GM18508 (cell line): ENCODE measurements at regions not wholly inside any gene's neighbourhood (a gene's known extent, or its start where the extent isn't known, plus 50 kb on each side); places are given as distances from the start of the nearest gene placed in this dataset.
A peak's percentile ranks its signal among the peaks of the same experiment; 100 is the strongest.

Source experiments
- ATAC-seq: cut with Tn5 transposase; IDR thresholded peaks from one replicate; pipeline ENCODE4 v1.9.1; 2021; ENCODE audit warnings: moderate number of reproducible peaks; ENCODE audit not compliant: insufficient read depth, unreplicated experiment

DNA sequence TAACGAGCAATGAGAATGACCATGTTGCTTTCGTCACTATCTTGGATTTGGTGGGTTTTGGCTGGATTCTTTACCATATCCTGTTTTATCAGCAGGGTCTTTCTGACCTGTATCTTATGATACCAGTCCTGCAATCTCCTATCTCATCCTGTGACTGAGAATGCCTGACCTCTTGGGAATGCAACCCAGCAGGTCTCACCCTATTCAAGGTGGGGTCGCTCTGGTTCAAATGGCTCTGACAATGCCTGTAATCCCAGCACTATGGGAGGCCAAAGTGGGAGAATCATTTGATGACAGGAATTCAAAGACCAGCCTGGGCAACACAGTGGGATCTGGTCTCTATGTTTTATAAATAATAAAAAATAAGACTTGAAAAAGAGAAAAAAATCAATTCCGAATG is 173.5 kb downstream of the ACTR3 start:
- no peak for ATAC-seq

DNA sequence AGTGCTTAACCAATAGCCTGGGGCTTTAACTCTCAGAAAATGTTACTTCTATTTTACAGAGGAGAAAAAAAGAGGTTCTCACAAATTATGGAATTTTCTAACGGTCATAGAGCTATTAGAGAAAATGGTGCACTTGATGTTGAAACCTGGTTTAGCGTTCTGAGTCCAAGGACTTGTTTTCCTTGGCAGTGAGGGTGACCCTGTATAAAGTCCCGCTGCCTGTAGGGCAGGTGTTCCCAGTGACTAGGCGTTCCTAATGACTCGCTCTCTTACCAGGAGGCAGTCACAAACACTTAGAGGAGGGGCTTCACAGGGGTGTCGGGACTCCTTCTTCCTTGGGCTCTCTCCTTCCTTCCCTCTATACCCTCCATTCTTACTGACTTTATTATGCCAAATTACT is 175.8 kb downstream of the ACTR3 start:
- no peak for ATAC-seq

DNA sequence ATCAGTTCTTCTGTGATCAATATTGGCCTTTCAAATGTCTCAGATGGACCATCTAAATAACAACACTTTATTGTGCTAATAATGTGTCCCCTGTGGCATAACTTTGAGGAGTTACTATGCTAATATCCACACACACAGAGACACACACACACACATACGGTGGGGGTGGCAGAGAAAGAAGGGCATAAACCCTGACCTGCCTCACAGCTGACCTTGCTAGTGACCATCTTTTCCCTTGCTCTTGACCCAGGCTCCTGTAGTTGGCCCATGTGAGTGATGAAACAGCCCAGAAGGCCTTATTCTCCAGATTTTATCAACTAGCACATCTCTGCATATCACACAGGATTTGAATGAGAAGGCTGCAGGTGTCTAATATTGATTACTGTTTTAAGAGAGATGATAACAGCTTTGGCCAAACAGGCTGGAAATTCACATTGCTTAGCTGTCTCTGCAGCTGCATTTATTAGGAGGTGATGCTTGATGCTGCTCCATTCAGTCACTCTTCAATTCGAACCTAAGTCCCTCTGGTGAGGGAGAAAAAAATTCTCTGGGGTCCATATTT is 176.4 kb downstream of the ACTR3 start:
- ATAC-seq = no peak

GRCh38 chr2:114068438-114068837 is 178.5 kb downstream of the ACTR3 start:
- no peak for ATAC-seq

GRCh38 chr2:114076961-114077360 is 187.1 kb downstream of the ACTR3 start:
- no peak for ATAC-seq

DNA sequence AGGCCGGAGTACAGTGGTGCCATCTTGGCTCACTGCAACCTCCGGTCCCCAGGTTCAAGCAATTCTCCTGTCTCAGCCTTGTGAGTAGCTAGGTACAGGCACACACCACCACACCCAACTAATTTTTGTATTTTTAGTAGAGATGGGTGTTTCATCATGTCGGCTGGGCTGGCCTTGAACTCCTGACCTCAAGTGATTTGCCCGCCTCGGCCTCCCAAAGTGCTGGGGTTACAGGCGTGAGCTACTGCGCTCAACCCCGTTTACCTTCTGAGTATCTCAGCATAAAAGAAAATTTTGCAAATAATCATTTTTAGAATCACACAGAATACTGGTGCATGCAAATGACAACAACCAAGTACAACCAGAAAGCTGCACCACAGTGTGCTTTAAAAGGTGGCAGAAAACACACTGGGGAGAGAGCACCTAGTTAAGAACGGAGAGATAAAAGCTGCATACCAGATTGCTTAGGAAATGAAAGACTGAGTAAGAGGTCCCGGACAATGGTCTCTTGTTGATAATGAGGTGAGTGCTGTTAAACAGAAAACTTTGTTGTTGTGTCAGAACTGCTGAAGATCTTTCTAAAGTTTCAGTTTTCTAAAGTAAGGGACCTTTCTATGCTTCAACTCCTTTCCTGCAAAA is 189.6 kb downstream of the ACTR3 start:
- no peak for ATAC-seq

DNA sequence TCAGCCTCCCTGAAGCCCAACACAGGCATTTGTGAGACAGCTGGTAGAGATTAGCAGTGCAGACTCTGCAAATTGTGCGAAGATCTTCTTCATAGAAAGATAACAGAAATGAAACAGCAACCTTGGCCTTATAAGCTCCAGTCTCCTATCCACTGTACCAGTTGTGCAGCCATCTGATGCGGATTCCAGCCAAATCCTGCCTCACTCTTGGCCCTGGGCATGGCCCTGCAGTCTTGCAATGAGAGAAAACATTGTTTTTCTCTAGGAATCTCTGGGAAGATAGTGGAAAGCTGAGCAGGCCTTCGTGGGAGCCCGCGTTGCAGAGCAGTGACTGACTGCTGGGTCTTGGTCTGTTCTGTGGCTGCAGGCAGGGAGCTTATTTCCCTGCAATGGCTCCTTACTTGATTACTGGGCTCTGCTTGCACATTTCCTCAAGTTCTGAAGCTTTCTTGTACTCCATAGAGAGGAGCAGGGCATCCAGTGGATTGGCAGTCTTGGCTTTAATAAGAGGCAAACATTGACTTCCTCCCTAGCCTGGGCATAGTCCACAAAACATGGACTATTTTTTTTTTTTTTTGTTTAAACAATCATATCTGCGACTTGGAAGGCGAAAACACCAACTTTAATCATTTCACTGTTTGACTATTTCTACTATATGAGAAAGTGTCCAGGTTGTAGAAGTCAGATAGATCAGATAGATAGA is 193.0 kb downstream of the ACTR3 start:
- ATAC-seq = no peak

GRCh38 chr2:114083717-114084387 is 194.0 kb downstream of the ACTR3 start:
- ATAC-seq = peak; percentile 74

DNA sequence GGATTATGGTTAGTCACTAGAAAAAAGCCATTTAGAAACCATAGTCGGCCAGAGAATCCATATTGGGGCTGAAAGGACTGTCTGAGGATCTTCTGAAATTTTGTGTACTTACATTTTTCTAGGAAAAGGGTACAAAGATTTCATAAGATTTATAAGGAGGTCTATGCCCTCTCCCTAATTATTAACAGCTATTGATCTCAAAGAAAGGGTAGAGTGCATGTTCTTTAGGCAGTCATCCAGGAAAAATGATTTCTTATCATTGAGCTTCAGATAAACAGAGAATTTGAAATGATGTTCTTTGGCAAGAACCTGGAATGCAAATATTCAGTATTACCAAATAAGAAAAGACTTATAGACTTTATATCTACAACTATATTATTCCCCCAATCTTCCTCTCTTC is 195.3 kb downstream of the ACTR3 start:
- no peak for ATAC-seq

- ATAC-seq = no peak
Observed at GRCh38 chr2:114085992-114086391, 196.1 kb downstream of the ACTR3 start.

DNA sequence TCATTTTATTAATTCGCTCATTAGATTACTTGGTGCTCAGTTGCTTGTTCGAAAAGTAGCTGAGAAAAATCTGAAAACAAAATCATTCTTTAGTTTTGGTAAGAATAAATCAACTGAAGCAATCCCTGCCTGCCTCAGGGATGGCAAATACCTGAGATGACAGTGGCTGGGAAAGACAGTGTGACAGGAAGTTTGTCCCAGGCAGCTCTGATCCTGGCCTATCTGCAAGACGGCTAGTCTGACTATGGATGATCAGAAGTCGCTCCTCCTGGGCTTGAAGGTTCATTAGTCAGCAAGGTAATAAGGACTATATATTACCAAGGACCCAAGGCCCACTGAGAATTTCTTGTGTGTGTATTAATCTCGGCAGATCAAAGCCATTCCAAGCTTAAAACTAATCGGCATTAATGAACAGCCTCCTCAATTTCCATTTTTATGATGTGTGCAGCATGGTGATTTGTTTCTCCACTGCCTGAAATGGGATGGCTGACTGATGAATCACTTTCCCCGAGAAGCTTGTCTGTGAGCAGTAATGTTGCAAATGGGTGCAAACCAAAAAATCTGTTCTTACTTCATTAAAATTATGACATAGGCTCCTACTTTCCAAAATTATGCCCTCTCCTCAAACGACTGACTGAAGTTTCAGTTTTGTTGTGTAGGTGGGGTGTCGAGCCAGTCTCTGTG is 199.9 kb downstream of the ACTR3 start:
- no peak for ATAC-seq

DNA sequence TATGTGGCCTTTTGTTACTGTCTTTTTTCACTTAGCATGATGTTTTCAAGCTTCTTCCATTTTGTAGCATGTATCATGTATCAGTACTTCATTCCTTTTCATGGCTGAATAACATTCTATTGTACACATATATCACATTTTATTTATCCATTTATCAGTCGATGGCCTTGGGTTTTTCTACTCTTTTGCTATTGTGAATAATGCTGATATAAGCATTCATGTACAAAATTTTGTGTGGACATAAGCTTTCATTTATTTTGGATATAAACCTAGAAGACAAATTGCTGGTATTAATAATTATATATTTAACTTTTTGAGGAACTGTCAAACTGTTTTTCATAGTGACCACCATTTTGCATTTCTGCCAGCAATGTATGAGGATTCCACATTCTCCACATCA is 201.1 kb downstream of the ACTR3 start:
- ATAC-seq = no peak

DNA sequence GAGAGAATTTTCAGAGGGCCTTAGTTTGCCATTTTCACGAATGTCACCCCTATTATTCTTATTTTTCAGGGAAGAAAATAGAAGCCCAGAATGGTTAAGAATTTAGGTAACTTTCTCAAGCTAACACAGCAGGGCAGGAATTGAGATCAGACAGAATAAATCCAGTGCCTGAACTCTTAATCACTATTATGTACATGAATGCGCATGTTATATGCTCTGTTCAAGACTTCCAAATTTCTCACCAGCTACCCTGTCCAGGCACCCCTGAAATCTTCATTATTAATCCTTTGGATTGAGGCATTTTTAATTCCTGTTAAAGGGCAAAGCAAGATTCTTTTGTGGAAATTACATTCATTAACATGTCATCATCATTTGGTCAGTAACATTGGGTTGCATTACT is 218.4 kb downstream of the ACTR3 start:
- no peak for ATAC-seq

DNA sequence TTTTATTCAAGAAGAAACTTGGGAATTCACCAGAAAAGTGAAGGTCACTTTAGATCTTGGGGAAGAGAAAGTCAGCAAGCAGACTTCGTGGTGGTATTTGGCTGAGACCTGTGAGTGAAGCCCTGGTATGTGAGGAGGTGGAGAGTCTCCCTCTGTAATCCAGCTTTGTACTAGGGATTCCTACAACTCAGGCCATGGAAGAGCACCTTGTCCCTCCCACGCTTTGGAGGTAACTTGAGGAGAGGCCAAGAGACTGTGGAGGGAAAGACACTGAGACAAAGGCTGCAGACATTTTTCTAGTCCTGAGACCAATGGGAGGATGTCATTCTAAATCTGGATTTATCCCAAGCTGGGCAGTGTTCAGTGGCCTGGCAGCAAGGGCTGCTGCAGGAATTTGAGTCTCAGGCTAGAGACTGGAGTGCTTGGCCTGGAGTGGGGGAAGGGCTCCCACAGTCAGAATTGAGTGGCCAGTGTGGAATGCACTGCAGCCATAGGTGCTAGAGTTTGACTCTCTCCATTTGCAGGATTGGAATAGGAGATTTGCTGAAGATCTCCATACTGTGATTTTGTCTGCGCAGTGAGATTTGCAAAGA is 219.0 kb downstream of the ACTR3 start:
- ATAC-seq = no peak

GRCh38 chr2:114111329-114111728 is 221.4 kb downstream of the ACTR3 start:
- no peak for ATAC-seq

DNA sequence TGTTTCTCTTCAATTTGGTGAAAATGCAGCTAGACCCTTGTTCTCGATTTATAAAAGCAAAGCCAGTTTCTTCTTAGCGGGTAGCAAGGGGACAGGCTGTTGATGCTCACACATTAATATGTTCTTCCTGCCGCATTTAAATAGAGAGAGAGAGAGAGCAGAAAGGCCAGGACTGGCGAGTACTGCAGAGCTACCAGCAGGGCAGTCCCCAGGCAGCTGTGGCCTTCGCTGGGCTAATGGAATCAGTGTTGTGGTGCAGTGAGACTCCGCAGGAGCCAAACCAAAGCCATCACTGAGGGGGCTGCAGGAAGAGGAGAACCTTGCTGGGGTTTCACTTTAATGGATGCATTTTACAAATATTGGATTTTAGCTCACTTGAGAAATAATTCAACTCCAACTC is 223.6 kb downstream of the ACTR3 start:
- no peak for ATAC-seq

DNA sequence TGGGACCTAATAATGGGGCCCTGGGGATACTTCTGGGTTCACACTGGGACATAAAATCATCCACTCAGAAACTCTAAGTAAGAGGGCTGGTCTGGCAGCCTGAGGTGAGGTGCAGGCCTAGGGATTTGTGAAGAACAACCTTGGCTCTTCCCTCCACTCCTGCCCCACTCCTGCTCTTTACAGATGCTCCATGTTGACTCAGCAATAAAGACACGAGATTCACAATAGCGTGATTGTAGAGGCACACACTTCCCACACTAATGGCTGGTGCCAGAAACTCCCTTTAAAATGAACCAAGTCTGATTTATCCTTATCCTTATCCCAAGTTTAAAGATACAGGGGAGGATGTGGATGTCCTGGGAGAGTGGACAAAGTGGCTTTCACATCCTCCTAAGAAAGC is 228.2 kb downstream of the ACTR3 start:
- ATAC-seq = no peak

- no peak for ATAC-seq
Observed at GRCh38 chr2:114119862-114120261, 230.0 kb downstream of the ACTR3 start.

GRCh38 chr2:114122930-114123329 is 233.0 kb downstream of the ACTR3 start:
- no peak for ATAC-seq

- ATAC-seq = no peak
Observed at GRCh38 chr2:114123925-114124324, 234.0 kb downstream of the ACTR3 start.
